ENCODE measurements at regions not wholly inside any gene's neighbourhood (a gene's known extent, or its start where the extent isn't known, plus 50 kb on each side); places are given as distances from the start of the nearest gene placed in this dataset.
"Not testable (repeated sequence)": the region's sequence is repeated elsewhere in the genome, so short reads cannot be mapped to it uniquely, and the experiment has no call there.

DNA sequence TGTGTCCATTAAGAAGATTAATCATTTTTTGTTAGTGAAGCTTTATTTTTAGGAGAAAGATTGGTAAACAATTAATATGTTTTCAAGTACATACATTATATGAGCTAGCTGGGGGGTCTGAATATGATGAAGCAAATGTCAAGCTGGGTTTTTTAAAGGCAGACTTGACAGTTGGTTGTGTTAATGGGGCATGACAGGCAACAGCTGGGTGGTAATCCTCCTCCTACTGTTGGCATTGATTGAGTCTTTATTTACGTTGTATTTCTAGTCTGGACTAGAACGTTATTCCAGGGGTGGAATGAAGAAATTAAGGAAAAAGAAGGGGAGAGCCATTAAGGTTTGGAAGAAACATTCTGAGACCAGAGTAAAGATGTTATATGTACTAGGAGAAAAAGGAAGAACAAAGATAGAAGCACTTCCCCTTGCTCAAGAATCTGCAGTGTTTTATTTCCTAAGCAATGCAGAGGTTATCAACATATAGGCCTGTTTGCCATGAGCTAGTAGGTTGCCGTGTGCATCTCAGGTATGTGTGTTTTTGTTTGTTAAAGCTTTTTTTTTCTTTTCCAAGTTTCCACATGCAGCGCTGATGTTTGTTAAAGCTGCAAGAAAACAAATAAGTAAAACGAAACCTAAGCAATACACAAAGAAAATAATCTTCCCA lies 95.4 kb upstream of the SEC22B start:
- TF ChIP-seq, protein P1, sequence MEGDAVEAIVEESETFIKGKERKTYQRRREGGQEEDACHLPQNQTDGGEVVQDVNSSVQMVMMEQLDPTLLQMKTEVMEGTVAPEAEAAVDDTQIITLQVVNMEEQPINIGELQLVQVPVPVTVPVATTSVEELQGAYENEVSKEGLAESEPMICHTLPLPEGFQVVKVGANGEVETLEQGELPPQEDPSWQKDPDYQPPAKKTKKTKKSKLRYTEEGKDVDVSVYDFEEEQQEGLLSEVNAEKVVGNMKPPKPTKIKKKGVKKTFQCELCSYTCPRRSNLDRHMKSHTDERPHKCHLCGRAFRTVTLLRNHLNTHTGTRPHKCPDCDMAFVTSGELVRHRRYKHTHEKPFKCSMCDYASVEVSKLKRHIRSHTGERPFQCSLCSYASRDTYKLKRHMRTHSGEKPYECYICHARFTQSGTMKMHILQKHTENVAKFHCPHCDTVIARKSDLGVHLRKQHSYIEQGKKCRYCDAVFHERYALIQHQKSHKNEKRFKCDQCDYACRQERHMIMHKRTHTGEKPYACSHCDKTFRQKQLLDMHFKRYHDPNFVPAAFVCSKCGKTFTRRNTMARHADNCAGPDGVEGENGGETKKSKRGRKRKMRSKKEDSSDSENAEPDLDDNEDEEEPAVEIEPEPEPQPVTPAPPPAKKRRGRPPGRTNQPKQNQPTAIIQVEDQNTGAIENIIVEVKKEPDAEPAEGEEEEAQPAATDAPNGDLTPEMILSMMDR (IDR thresholded peaks at IDR 0.05) = not testable (repeated sequence)
- TF ChIP-seq POLR2A (IDR thresholded peaks at IDR 0.05) = not testable (repeated sequence)
